ENCODE measurements at regions not wholly inside any gene's neighbourhood (a gene's known extent, or its start where the extent isn't known, plus 50 kb on each side); places are given as distances from the start of the nearest gene placed in this dataset.

DNA sequence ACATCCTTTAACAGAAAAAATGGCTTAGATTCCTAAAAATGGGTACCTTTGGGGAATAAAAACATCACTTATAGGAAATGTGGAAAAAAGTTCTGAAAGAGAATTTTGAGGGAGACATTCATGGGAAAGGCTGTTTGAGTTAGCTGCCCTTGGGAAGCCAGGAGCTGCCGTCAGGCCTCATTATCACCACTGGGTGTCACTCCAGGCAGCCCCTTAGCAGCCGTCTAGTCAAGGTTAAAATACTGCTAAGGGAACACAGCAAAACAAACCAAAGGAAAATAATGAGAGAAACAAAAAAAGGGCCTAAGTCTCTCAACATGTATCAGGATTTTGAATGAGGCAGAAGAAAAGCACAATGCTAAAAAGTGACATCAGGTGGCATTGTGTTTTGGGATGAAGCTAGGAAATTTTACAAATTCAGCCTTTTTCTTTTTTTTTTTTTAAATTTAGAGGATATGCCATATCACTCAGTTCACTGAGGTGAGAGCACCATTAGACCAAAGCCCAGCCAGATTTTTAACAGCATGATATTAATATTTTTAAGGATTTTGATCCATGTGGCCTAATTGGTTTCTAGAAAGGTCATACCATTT is 235.3 kb downstream of the GPAT3 start:
- TF ChIP-seq, protein P1, sequence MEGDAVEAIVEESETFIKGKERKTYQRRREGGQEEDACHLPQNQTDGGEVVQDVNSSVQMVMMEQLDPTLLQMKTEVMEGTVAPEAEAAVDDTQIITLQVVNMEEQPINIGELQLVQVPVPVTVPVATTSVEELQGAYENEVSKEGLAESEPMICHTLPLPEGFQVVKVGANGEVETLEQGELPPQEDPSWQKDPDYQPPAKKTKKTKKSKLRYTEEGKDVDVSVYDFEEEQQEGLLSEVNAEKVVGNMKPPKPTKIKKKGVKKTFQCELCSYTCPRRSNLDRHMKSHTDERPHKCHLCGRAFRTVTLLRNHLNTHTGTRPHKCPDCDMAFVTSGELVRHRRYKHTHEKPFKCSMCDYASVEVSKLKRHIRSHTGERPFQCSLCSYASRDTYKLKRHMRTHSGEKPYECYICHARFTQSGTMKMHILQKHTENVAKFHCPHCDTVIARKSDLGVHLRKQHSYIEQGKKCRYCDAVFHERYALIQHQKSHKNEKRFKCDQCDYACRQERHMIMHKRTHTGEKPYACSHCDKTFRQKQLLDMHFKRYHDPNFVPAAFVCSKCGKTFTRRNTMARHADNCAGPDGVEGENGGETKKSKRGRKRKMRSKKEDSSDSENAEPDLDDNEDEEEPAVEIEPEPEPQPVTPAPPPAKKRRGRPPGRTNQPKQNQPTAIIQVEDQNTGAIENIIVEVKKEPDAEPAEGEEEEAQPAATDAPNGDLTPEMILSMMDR (IDR thresholded peaks at IDR 0.05; ENCODE audit: extremely low read depth in 1 of 2, insufficient read depth in 1 of 2, low read depth in 1 of 2, low read length in 2 of 2) = peak; percentile 28 to 53
- TF ChIP-seq, protein P2, sequence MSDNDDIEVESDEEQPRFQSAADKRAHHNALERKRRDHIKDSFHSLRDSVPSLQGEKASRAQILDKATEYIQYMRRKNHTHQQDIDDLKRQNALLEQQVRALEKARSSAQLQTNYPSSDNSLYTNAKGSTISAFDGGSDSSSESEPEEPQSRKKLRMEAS (IDR thresholded peaks at IDR 0.05; ENCODE audit: insufficient read depth, insufficient read length) = no peak
- TF ChIP-seq POLR2A (IDR thresholded peaks at IDR 0.05; ENCODE audit: low read depth, low read length) (no peak), EZH2 (IDR thresholded peaks at IDR 0.05; ENCODE audit: borderline replicate concordance, low read depth, low read length, severe bottlenecking) (no peak)
